GM23248 (cell line): ENCODE measurements at regions not wholly inside any gene's neighbourhood (a gene's known extent, or its start where the extent isn't known, plus 50 kb on each side); places are given as distances from the start of the nearest gene placed in this dataset.

Source experiments
- EZH2 ChIP-seq: fragments of 200-600 bp; sonication (generic); IDR thresholded peaks from 2 replicates; pipeline ENCODE4 v1.6.1; 2018; ENCODE audit warnings: antibody characterized with exemption, mild to moderate bottlenecking; ENCODE audit not compliant: insufficient read depth, poor library complexity, severe bottlenecking
- EZH2phosphoT487 ChIP-seq: fragments of 200-600 bp; sonication (generic); IDR thresholded peaks from 2 replicates; pipeline ENCODE4 v1.6.1; 2018; ENCODE audit warnings: antibody characterized with exemption, moderate library complexity, mild to moderate bottlenecking, low read depth; ENCODE audit not compliant: insufficient read depth

DNA sequence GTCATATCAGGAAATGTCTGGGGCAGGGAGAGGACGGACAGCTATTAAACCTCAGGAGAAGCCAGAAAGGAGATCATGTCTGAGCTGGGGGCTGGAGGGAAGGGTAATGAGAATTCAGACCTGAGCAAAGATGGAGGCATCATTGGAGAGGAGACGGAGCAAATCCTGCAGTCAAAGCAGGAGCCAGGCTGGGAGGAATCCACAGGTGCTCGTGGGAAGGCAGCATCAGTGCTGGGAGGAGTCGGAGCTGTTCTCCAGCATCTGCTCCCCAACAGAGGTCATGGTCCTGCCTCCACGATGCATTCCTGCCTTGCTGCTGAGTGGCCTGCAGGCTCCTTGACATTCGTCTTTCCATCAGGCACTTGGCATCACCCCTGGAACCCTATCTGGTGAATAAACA lies 148.3 kb upstream of the RAB4A start:
- TF ChIP-seq EZH2phosphoT487 (no peak), EZH2 (no peak)
